HG02938 (cell line): ENCODE measurements at regions not wholly inside any gene's neighbourhood (a gene's known extent, or its start where the extent isn't known, plus 50 kb on each side); places are given as distances from the start of the nearest gene placed in this dataset.

Source experiments
- ATAC-seq: cut with Tn5 transposase; IDR thresholded peaks from one replicate; pipeline ENCODE4 v1.9.1; 2021; ENCODE audit warnings: mild to moderate bottlenecking, moderate library complexity; ENCODE audit not compliant: unreplicated experiment

DNA sequence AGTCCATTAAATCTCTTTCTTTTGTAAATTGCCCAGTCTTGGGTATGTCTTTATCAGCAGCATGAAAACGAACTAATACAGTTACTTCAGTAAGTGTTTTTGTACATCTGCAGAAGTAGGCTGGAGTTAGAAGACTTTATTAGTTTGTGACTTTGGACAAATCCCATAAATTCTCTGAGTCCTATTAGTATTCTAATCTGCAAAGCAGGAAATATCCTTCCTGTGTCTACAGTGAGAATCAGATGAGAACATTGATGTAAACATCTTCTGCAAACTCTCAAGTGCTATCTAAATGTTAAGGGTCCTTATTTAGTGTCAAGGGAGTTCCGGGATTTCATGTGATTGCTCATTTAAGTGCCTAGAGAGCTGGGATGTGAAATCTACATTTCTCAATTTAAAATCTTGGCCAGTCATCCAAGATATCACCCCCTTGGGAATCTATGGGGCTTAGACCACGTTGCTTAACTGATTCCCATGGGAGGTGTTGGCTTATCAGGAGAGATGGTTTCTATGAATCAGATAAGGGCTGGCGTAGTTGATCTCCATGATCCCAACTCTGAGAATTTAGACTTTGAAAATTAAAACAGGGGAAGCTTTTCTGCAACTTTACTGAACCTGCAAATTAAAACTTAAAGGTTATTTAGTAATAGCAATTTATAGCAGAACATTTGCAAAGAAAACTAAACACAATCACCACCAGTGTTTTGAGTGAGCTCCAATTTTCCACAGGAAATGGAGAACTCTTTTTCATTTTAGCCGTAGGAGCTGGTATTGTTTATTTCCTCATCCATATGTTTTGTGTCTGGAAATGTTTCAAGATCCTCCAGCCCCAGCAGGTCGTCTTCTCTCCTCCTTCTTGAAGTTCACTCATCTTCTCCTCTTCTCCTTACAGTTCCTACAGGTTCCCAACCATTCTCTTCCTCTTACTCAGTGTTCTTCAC is 241.6 kb upstream of the CD180 start:
- ATAC-seq, result no peak

DNA sequence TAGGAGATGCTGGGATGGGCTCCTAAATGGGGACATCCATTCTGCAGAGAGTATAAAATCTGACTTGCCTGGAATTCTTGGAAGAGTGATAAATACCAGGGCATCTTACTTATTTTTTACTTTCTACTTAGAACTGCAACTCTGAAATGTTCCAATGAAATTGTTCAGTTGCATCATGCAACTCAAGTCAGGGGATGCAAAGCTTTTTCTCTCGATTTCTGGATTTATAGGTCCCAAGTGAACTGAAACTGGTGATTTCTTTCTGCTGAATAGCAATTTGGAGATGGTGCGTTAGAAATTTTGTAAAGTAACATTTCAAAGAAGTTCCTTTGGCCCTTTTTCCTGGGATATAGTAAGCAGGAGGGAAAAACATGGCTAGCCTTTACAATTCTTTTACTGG is 238.4 kb upstream of the CD180 start:
- ATAC-seq, result no peak

DNA sequence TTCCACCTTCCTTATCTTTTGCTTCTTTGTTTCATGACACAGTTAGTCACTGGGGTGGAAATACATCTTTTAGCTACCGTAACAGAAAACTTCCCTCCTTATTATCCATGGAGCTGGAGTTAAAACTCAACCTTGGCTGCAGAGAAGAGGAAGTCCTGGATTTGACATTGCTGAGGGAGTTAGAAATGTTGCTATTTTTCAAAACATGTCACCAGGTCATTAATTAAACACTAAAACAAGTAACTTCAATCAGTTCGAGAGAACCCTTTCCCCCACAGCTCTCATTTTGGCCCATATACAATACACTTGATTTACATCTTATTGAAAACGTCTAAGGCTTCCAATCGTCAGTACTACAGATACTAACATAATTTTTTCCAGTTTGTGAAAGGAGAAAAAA is 237.9 kb upstream of the CD180 start:
- ATAC-seq, result no peak

DNA sequence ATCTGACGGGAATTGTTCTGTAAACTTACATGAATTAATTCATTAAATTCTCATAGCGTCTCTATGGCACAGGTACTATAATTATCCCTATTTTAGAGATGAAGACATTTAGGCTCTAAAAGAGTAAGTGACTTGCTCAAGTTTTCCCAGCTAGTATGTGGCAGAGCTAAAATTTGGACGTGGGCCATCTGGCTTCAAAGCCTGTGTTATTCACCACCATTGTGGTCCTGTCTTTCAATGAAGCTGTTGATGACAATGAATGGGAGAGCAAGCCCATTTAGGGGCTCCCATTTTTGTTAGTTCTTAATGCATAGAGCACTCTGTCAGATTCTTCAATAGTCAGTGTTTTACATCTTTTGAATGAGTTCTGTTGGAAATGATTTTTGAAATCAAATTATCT is 236.0 kb upstream of the CD180 start:
- ATAC-seq, result no peak

DNA sequence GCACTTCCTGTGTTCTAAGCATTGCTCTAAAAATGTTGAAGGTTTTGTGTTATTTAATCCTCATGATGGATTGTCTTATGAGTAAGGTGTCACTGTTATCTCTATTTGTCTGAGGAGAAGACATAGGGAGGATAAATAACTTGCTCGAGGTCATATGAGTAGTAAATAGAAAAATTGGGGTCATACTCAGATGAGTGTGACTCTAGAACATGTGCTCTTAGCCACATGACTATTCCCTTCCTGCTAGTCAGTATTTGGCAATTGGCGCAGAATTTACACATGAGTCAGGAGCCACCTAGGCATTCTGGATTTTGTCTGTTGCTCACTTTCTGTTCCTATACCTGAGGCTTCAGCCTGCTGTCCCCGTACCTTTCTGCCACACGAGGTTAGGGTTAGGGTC is 234.6 kb upstream of the CD180 start:
- ATAC-seq, result no peak

DNA sequence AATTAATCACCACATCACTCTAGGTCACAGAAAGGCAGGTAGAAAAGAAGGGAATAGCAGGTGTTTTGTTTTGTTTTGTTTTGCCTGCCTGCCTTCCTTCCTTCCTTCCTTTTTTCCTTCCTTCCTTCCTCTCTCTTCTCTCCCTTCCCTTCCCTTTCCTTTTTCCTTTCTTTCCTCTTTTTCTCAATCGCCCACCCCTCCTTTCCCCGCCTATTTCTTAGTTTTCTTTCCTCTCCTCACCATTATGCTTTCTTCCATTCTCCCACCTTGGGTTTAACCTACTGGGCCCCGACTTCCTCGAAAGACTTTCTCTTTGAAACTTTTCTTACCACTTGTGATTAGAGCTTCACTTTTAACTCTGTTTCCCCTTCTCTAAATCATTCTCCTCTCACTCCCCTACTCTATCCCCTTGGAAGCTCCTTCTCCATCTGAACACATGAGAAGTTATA is 231.3 kb upstream of the CD180 start:
- ATAC-seq, result no peak

DNA sequence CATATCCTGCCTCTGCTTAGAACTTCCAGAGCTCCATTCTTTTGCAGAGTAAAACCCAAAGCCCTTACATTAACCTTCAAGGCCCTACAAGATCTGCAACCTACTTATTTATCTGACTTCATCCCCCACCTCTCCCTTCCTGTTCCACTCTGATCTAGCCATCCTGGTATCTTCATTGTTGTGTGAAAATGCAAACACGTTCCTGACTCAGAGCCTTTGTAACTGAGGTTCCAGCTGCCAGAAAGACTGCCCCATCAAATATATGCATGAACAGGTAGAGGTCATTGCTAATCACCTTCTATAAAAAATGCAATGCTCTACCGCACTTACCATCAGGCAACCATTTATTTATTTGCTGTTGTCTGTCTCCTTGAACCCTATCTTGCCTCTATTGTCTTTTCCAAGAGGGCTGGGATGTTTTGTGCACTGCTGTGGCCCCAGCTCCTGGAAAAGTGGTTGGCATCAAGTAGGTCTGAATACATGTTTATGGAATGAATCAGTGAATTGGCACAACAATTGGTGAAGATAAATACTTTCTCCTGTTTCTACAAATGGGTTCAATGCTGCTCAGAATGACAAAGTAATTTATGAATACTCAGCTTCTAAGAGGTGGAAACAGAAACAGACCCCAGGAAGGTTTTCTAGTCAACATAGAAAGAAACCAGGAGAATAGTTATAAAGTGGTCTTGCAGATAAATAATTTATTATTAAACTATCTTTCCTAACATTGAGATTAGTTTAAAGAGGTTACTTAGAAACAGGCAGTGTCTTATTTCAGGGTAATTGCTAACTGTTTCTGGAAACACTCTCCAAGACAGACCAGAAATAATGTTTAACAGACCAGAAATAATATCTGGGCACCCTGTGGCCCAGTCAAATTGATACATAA is 230.6 kb upstream of the CD180 start:
- no peak for ATAC-seq

DNA sequence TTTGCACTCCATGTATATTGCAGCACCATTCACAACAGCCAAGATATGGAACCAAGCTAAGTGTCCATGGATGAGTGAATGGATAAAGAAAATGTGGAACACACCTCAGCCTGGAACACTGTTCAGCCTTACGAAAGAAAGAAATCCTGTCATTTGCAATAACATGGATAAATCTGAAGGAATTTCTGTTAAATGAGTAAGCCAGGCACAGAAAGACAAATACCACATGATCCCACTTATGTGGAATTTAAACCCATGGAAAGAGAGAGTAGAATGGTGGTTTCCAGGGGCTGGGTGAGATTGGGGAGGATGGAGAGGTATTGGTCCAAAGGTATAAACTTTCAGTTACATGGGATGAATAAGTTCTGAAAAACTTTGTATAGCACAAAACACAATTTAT is 228.9 kb upstream of the CD180 start:
- no peak for ATAC-seq

DNA sequence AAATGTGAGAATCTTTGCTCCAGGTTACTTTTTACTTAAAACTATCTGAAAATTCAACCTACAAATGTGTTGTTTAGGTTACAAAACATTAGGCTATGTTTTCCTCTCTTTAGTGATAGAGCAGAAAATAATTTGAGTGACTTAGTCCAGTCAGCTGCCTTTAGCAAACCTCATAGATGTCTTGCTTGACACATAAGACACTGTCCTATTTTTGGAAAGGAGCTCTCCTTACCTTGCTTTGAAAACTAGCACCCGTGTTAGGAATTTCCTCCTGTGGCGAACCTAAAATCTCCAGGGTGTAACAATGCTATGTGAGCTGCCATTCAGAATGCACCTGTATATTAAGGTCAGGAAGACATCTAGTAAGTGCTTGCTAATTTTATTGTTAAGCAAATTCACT is 221.2 kb upstream of the CD180 start:
- no peak for ATAC-seq

DNA sequence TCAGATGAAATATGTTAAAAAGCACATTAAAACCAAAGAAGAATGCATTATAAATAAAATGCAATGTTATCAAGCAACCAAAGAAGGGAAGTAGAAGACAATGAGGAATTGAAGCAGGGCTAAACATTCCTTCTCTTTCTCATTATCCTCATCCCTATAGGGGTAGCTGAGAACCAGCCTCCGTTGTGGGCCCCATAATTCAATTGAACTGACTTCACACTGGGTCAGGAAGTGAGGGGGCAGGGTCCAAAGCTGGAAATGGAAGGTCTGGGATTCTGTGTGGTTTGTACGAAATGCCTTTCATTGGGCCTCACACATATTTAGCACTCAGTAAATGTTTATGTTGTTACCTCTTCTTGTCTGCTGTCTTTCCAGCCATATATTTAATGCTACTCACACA is 220.4 kb upstream of the CD180 start:
- ATAC-seq, result no peak

DNA sequence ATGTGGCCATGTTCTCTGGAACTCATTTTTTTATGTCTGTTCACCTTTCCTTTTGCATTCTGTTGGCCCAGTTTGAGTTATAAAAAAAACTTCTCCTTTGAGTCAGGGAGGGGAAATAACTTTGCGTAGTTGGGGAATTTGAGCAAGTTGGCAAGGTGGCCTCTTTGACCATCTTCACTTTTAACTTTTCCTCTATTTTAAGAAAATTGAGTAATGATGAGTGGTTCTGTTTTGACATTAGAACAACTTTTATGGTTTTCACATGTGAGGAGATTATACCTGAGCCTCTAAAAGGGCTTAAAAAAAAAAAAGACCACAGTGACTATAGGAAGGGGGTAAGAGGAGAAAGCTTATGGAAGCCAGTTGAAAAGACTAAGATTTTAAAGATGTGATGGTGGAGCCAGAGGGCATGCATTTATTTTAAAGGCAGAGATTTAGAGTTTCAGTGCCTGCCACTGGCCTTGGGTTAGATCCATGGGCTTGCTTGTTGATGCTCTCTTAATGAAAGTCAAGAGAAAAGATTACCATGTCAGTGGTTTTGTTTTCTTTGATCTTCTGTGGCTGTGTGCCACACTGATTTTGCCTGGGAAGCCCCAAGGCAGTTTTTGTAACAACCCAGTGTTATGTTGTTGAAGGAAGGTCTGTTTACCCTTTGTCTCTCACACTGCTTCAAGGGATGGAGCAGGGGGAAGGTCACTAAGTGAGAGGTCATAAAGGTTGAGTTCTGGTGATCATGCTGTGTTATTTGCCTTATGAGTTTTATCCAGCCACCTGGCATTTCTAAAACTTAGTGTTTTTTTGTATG is 219.7 kb upstream of the CD180 start:
- no peak for ATAC-seq

DNA sequence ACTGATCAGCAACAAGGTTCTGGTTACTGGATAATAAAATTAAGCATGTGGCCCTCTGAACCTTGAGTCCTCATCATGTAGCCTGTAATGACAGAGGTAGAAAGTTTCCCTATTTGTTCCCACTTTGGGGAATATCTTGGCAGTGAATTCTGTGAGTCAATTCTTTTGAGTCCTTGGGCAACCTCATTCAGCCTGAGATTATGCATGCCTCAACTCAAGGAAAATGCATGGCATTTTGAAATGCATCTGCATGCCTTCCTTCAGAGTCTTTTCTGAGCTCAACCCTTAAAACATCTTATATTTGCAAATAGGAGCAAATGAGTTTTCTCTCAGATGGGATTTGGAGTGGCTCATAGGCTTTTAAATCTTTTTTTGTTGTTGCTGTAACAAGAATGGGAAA is 218.1 kb upstream of the CD180 start:
- no peak for ATAC-seq

DNA sequence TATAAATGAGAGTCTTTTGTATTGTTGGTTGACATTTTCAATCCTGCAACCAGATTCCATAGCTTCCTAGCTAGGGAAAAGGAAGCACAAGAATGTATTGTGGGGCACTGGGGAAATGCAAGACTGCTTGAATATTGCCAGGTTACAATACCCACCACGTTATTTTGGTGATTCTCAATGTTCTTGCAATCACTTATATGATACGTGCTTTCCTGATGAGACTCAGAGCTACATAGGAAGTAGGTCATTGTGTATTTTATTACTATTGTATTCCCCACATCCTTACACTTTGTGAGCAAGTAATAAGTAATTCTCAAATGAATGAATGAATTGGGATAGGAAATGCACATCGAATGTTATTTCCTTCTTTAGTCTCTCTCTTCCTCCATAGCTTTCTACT is 217.1 kb upstream of the CD180 start:
- ATAC-seq, result no peak

DNA sequence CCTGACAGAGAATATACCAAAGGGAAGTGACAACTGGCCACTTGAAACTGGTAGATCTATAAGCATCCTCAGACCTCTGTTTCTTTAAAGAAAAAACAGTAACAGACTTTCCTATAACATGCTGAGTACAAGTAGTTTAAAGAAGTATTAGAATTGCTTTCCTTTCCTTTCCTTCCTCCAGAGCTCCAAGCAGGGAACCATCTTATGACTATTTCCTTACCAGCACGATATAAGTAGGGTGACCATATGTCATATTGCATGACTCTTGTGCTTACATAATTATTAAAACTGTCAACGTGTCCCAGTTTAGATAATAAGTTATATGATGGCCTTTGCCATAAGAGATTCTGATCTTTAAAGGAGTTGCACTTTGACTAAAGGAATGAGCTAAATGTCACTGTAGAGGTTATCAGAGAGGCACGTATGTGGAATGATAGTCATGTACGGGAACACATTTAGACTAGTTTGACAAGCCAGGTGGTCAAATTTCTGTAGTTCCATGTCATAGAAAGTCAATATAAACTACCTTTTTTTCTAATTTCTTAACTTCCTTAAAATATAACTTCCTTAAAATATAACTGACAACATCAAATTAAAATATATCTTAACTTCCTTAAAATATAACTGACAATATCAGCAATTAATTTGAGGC is 212.7 kb upstream of the CD180 start:
- ATAC-seq, result no peak

DNA sequence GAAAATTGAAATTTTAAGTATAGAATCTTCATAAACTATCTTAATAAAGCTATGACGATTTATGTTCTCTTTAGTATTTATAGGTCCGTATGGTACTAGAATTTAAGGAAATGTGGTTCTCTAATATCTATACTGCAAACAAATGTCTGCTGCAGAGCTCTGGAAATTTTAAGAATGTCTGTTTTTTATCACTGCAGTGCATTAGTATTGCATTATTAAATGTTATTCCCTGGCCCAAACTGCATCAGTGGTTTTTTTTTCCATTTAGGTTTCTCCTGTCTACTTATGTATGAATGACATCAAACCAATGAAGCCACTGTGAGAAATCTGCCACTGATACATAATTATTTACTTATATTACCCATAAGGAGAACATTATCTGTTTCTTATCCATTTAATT is 211.4 kb upstream of the CD180 start:
- ATAC-seq, result no peak

DNA sequence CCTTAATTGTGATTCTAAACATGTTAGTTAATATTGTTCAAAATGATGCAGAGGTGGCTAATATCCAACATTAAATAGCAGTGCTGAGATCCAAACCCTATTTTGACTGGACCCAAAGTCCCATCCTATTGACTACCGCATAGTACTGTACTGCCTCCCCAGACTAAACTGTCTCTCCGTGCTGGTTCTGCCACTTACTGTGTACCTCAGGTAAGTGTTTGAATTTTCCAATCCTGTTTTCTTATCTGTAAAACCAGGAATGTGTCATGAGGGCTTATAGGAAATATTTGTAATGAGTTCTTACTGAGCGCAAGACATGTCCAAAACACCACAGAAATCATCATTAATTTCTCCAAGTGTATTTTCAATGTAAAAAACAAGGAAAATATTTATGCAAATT is 209.2 kb upstream of the CD180 start:
- no peak for ATAC-seq

DNA sequence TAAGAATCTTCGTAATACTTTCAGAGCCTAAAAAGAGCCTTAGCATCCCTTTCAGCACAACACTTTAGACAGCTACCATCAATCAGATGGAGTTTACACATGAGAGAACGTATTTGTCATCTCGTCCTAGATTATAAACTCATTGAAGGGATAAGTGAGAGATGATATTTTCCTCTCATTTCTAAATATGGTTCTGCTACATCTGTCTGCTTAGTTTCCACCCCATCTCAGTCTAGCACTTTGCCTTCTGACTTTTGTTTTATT is 208.4 kb upstream of the CD180 start:
- ATAC-seq, result no peak

DNA sequence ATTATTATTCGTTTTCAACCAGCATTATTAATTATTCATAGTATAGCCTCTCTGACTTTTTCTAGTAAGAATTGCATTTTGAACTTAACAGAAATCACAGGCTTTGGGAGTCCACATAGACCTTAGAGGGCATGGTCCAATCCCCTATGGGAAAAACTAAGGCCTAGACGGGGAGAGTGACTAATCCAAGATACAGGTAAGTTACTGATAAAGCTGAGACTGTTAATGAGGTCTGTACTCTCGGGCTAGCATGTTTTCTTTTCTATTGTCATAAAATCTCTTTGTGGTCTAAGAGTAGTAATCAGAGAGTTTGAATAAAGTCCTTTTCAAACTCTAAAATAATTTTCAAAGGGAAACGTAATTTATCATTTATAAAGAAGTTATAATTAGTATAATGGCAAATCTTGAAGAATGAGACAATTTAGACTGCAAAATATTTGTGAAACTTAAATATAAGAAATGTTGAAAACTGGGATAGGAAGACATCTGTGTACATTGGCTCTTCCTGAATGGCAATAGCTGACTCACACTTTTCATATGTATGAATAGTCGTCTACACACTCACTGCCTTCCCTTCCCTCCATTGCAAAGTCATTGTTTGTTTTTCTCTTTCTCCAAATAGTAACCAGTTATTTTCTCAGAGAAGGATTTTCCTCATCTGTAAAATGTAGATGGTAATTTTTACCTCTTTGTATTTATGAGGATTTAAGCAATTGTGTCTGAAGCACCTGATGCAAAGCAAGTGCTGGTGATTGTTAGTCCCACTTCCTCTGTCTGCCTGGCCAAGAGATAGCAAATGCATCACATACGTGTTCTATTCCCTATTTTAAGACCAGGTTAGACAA is 207.9 kb upstream of the CD180 start:
- ATAC-seq, result no peak

DNA sequence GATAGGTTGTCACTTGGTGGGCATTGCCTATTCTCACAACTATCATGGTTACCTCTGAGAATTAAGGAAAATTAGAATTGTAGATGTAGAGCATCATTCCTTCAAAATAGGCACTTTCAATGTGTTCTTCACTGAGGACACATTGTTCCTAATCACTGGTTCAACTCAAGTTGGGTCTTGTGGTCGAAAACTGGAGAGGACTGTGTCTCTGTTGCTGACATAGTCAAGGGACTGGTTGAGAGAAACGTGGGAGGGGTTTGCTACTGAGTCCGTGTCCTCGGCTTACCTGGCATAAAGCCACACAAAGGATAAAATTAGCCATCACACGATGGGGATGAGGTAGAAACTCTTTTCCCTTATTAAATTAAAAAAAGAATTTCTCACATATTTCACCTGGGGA is 205.9 kb upstream of the CD180 start:
- no peak for ATAC-seq

DNA sequence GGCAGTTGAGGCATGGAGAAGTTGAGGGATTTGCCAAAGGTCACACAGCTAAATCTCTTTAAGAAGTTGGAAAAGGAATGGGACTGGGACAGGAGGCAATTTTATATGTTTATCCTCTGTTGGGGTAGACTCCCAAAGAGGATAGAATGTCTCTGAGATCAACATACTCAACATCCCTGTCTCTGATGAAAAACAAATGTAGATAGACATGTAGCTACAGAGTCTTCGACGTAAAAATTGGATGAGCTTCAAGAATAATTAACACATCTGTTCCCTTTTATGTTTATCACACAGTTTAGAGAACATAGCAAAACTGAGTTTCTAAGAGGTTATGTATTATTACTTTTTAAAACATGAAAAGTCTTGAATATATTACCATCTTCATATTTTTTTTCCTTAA is 204.6 kb upstream of the CD180 start:
- no peak for ATAC-seq
